ENCODE measurements at regions not wholly inside any gene's neighbourhood (a gene's known extent, or its start where the extent isn't known, plus 50 kb on each side); places are given as distances from the start of the nearest gene placed in this dataset.

DNA sequence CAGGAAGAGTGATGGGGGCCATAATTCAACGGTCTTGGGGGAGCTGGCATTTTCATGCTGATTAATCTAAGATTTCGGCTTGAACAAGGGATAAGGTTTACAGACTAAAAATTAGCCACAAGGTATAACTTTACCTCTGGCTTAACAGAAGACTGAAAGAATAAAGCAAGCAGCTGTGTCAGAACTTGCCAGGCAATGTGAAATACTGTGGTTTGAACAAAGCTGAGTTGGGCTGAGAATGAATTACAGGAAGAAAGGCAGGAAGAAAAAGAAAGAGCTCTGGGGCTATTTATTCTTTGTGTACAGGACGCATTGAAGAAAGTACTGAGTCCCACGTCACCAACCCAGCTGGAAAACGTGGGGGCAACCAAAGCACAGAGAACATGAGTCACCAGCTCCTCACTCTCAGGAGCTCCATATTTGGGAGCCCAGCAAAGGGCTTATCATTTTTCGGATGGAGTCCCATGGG, 121.5 kb upstream of the NEDD9 start:
- BruUV-seq (replicated peaks), result no TSS peak
- no peaks in the 10 kb centered on the region for H3K79me2 ChIP-seq (ENCODE audit: insufficient read depth, low read length)
- no peak for ATAC-seq
- H3K9ac ChIP-seq (ENCODE audit: insufficient read depth, low read depth, low read length), result no peak overlapping the region
- no peak overlapping the region for H3K4me2 ChIP-seq (ENCODE audit: low read depth, low read length)
- no peak overlapping the region for H2AFZ ChIP-seq (ENCODE audit: low read length)
- WGBS (ENCODE audit: low lambda C conversion rate), result 90% methylated on average over 6 of the region's 6 CpGs
- no peak for DNase-seq (ENCODE audit: low spot score)
- no peak overlapping the region for H3K4me3 ChIP-seq (replicated peaks in 1 of 3; ENCODE audit: insufficient read depth in 1 of 3, low read depth in 2 of 3, low read length in 3 of 3)
- TF ChIP-seq THYN1 (CRISPR knock-in tag; IDR thresholded peaks at IDR 0.05; ENCODE audit: borderline replicate concordance, low read depth) (no peak), ZFP37 (CRISPR knock-in tag; IDR thresholded peaks at IDR 0.05; ENCODE audit: borderline replicate concordance) (no peak), NBN (conservative IDR thresholded peaks at IDR 0.05) (no peak), ATF1 (CRISPR knock-in tag; IDR thresholded peaks at IDR 0.05) (no peak), KMT2B (CRISPR knock-in tag; IDR thresholded peaks at IDR 0.05) (no peak), SRF (IDR thresholded peaks at IDR 0.05; ENCODE audit: low read depth, low read length) (no peak), SP2 (CRISPR knock-in tag; IDR thresholded peaks at IDR 0.05) (no peak), WIZ (CRISPR knock-in tag; IDR thresholded peaks at IDR 0.05) (no peak), NCOA2 (CRISPR knock-in tag; IDR thresholded peaks at IDR 0.05) (no peak), TOE1 (CRISPR knock-in tag; IDR thresholded peaks at IDR 0.05) (no peak), CEBPG (CRISPR knock-in tag; IDR thresholded peaks at IDR 0.05) (no peak), KLF9 (CRISPR knock-in tag; IDR thresholded peaks at IDR 0.05; ENCODE audit: low read depth) (no peak), FIP1L1 (IDR thresholded peaks at IDR 0.05; ENCODE audit: borderline replicate concordance, insufficient read depth, low read depth, low read length) (no peak), ZNF17 (CRISPR knock-in tag; IDR thresholded peaks at IDR 0.05) (no peak), ZNF547 (CRISPR knock-in tag; IDR thresholded peaks at IDR 0.05) (no peak)
- TF ChIP-seq, protein P1, sequence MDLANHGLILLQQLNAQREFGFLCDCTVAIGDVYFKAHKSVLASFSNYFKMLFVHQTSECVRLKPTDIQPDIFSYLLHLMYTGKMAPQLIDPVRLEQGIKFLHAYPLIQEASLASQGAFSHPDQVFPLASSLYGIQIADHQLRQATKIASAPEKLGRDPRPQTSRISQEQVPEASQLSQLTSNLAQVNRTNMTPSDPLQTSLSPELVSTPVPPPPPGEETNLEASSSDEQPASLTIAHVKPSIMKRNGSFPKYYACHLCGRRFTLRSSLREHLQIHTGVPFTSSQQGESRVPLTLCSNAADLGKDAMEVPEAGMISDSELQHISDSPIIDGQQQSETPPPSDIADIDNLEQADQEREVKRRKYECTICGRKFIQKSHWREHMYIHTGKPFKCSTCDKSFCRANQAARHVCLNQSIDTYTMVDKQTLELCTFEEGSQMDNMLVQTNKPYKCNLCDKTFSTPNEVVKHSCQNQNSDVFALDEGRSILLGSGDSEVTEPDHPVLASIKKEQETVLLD (CRISPR knock-in tag; IDR thresholded peaks at IDR 0.05; ENCODE audit: low read depth), result no peak
- TF ChIP-seq, protein P2, sequence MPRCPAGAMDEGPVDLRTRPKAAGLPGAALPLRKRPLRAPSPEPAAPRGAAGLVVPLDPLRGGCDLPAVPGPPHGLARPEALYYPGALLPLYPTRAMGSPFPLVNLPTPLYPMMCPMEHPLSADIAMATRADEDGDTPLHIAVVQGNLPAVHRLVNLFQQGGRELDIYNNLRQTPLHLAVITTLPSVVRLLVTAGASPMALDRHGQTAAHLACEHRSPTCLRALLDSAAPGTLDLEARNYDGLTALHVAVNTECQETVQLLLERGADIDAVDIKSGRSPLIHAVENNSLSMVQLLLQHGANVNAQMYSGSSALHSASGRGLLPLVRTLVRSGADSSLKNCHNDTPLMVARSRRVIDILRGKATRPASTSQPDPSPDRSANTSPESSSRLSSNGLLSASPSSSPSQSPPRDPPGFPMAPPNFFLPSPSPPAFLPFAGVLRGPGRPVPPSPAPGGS (CRISPR knock-in tag; IDR thresholded peaks at IDR 0.05), result no peak
- TF ChIP-seq, protein P3, sequence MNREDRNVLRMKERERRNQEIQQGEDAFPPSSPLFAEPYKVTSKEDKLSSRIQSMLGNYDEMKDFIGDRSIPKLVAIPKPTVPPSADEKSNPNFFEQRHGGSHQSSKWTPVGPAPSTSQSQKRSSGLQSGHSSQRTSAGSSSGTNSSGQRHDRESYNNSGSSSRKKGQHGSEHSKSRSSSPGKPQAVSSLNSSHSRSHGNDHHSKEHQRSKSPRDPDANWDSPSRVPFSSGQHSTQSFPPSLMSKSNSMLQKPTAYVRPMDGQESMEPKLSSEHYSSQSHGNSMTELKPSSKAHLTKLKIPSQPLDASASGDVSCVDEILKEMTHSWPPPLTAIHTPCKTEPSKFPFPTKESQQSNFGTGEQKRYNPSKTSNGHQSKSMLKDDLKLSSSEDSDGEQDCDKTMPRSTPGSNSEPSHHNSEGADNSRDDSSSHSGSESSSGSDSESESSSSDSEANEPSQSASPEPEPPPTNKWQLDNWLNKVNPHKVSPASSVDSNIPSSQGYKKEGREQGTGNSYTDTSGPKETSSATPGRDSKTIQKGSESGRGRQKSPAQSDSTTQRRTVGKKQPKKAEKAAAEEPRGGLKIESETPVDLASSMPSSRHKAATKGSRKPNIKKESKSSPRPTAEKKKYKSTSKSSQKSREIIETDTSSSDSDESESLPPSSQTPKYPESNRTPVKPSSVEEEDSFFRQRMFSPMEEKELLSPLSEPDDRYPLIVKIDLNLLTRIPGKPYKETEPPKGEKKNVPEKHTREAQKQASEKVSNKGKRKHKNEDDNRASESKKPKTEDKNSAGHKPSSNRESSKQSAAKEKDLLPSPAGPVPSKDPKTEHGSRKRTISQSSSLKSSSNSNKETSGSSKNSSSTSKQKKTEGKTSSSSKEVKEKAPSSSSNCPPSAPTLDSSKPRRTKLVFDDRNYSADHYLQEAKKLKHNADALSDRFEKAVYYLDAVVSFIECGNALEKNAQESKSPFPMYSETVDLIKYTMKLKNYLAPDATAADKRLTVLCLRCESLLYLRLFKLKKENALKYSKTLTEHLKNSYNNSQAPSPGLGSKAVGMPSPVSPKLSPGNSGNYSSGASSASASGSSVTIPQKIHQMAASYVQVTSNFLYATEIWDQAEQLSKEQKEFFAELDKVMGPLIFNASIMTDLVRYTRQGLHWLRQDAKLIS (CRISPR knock-in tag; IDR thresholded peaks at IDR 0.05), result no peak
- TF ChIP-seq, protein P4, sequence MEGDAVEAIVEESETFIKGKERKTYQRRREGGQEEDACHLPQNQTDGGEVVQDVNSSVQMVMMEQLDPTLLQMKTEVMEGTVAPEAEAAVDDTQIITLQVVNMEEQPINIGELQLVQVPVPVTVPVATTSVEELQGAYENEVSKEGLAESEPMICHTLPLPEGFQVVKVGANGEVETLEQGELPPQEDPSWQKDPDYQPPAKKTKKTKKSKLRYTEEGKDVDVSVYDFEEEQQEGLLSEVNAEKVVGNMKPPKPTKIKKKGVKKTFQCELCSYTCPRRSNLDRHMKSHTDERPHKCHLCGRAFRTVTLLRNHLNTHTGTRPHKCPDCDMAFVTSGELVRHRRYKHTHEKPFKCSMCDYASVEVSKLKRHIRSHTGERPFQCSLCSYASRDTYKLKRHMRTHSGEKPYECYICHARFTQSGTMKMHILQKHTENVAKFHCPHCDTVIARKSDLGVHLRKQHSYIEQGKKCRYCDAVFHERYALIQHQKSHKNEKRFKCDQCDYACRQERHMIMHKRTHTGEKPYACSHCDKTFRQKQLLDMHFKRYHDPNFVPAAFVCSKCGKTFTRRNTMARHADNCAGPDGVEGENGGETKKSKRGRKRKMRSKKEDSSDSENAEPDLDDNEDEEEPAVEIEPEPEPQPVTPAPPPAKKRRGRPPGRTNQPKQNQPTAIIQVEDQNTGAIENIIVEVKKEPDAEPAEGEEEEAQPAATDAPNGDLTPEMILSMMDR (CRISPR knock-in tag; IDR thresholded peaks at IDR 0.05), result no peak
- FAIRE-seq, result no peak
- ChIA-PET POLR2A (interaction anchor here (1.6 kb wide), 1 partner anchor 13 kb away, joined by 6 read pairs; no protein-coding TSS in a partner anchor), CTCF (ENCODE audit: low intra/inter-chr PET ratio, low total read pairs) (no interaction called here)
- no peak overlapping the region for H3K27ac ChIP-seq (ENCODE audit: extremely low read length, insufficient read depth, low read length)
- H3K27me3 ChIP-seq (ENCODE audit: control insufficient read depth in 1 of 2, insufficient read depth in 2 of 2, low read length in 2 of 2), result no peaks in the 10 kb centered on the region
- H4K20me1 ChIP-seq (ENCODE audit: insufficient read depth, low read length), result no peaks in the 10 kb centered on the region
- intact Hi-C loops (cut with micrococcal nuclease; ENCODE audit: unreplicated experiment) (no loop called here), in situ Hi-C loops (cut with HindIII; ENCODE audit: extremely low pct_ligation_motif_present, low pct_unique_long_range_greater_than_20kb) (no loop called here)
- H3K9me3 ChIP-seq (ENCODE audit: low read length), result no peaks in the 10 kb centered on the region
- peaks cover 48% of the 10 kb centered on the region for H3K4me1 ChIP-seq (ENCODE audit: insufficient read depth, low read length)
- H3K36me3 ChIP-seq (replicated peaks in 1 of 2; ENCODE audit: control insufficient read depth in 1 of 2, insufficient read depth in 2 of 2, low read length in 2 of 2), result no peaks in the 10 kb centered on the region

Data from HepG2 (cell line).